ENCODE measurements at regions not wholly inside any gene's neighbourhood (a gene's known extent, or its start where the extent isn't known, plus 50 kb on each side); places are given as distances from the start of the nearest gene placed in this dataset.

- TF ChIP-seq CTCF (conservative IDR thresholded peaks at IDR 0.05; ENCODE audit: low read length) (no peak), EZH2phosphoT487 (IDR thresholded peaks at IDR 0.05; ENCODE audit: borderline replicate concordance) (no peak)
Measured at GRCh38 chr12:20148241-20148640, 220.1 kb upstream of the PDE3A start.
